HG03342 (cell line): ENCODE measurements at regions not wholly inside any gene's neighbourhood (a gene's known extent, or its start where the extent isn't known, plus 50 kb on each side); places are given as distances from the start of the nearest gene placed in this dataset.

ENCODE experiments used
- ATAC-seq: cut with Tn5 transposase; IDR thresholded peaks from one replicate; pipeline ENCODE4 v1.9.1; 2021; ENCODE audit warnings: mild to moderate bottlenecking, moderate library complexity; ENCODE audit not compliant: unreplicated experiment

DNA sequence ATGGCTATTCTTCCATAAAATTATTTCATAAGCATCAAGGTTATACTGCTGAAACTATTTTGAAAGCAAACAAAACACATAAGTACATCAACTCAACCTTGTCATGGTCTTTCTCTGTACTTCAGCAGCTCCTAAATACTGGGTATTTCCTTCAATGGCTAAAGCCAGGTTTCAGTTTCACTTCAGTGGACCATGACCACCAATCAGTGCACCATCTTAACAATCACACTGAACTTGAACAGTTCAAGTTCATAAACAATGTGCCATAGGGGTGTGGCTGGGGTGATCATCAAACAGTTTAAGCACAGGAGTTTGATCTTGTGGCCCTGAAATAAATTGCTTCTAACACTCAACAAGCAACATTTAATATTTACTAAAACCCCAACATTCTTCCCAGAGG, 124.1 kb upstream of the FIGN start:
- no peak for ATAC-seq

DNA sequence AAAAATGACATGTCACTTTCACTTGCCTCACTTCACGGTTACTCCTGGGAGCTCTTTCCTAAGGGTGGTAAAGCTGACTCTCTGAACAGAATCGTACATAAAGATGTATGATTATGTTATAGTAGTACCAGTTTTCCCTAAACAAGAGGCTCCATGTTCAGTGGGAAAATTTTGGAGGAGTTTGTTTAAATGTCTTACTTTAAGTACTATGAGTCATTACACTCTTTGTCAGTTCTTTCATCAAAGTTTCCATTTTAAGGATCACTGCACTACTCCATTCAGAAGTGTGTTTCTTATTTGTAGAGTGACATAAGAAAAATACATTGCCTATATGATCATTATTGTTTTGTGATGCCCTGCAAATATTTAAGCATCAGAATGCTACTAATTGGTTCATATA, 121.1 kb upstream of the FIGN start:
- ATAC-seq: no peak

GRCh38 chr2:163852616-163853015, 116.8 kb upstream of the FIGN start:
- ATAC-seq: no peak

- no peak for ATAC-seq
Measured at GRCh38 chr2:163849756-163850435, 114.1 kb upstream of the FIGN start.

- ATAC-seq: no peak
Measured at GRCh38 chr2:163838890-163839289, 103.1 kb upstream of the FIGN start.

DNA sequence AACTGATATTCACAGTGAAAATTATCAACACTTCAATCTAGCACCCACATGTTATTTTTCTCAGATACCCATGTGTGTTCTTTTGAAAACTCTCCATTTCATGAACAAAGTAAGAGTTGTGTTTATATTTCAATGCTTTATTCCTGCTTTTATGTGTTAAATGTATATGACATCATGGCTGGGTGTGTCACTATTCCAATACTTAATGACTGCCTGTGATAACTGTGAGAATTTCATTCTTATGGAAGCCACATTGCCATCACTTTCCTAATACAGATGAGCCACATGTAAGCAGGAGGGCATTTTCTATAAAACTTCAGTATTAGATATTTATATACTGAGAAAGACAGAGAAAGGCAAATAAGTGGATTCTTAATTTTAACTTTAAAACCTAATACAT, 100.4 kb upstream of the FIGN start:
- no peak for ATAC-seq

DNA sequence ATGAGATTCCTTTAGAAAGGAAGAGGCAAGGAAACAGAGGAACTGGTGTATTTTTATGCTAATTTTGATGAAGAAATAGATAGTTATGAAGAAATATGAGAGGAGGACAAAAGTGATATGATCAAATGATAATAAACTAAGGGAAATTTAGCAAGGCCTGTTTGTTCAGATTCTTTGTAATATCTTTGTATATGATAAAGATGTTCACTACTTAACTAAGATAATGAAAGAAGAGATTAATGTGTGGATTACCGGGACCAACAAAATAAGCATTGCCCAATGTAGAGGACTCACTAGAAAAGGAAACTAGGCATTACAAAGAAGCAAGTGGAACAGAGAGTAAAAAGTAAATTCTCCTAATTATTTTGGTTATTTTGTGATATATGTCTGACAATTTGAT, 99.0 kb upstream of the FIGN start:
- ATAC-seq: no peak

DNA sequence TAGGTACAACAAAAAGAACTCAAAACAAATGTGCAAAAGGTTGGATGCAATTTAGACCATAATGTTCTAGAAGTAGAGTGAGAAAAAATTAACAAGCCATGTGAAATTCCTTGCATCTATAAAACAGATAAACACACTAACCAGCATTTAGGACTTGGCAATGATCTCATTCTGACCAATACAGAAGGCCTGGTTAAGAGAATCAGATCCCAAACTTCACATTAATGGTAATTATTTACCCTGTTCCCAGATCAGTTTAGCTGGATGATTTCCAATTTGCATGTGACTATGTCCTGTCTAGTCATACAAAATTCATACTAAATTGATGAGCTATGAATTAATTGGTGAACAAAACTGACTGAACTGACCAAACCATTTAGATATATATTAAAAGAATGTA, 98.4 kb upstream of the FIGN start:
- no peak for ATAC-seq

DNA sequence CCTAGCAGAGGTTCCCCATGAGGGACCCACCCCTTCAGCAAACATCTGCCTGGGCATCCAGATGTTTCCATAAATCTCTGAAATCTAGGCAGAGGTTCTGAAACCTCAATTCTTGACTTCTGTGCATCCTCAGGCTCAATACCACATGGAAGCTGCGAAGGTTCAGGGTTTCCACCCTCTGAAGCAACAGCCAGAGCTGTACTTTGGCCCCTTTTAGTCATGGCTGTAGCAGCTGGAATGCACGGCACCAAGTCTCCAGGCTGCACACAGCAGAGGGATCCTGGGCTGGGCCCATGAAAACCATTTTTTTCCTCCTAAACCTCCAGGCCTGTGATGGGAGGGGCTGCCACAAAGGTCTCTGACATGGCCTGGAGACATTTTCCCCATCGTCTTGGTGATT, 93.0 kb upstream of the FIGN start:
- ATAC-seq: no peak

DNA sequence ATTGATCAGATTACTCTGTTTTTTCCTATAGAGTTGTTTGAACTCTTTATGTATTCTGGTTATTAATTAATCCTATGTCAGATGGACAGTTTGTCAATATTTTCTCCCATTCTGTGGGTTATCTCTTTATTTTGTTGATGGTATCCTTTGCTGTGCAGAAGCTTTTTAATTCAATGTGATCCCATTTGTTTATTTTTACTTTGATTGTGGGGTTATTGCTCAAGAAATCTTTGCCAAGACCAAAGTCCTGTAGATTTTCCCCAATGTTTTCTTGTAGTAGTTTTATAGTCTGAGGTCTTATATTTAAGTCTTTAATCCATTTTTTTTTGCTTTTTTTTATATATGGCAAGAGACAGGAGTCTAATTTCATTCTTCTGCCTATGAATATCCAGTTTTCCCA, 86.2 kb upstream of the FIGN start:
- ATAC-seq: no peak

DNA sequence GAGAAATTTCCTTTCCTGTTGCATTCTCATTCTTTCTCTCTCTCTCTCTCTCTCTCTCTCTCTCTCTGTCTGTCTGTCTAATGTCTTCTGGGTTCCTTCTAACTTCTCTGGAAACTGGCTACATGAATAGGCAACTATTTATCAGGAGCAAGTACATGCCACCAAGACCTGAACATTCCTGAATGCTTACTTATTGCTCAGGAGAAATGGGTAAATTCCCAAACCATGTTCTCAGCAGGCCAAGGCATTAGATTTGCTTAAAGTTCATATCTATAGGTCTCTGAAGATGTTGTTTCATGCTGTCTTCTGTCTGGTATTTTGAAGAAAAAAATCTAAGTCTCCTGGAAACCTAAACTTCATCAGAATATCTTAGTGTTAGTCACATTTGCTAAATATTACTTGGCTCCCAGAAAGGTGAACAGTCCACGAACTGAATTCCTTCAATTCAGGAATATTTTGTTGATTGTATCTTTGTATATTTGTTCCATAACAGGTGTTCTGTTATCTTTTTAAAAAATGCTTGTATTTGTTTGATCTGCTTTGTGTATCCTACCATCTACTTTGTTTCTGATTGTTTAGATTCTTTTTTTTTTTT, 77.2 kb upstream of the FIGN start:
- no peak for ATAC-seq

GRCh38 chr2:163808406-163808805, 72.6 kb upstream of the FIGN start:
- ATAC-seq: no peak

DNA sequence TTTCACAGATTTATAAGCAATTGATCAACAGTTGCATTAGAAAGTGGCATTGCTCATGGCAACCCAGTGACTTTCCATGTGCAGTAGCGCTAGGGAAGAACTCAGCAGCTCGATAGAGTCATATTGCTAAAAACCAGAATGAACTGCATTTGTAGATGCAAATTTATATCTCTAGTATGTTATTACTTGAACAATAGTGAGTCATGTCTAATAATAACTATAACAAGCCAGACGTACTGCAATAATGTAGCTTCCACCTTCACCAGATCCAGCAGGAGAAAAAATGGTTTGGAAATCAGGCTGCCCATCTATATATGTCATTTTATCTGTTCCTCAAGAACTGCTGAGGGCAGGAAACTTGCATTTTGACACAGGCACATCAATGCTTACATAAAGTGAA, 66.5 kb upstream of the FIGN start:
- ATAC-seq: no peak

- ATAC-seq: no peak
Measured at GRCh38 chr2:163801486-163801885, 65.7 kb upstream of the FIGN start.

GRCh38 chr2:163800951-163801381, 65.2 kb upstream of the FIGN start:
- ATAC-seq: no peak

- ATAC-seq: no peak
Measured at GRCh38 chr2:163799807-163800206, 64.0 kb upstream of the FIGN start.

GRCh38 chr2:163794635-163795034, 58.8 kb upstream of the FIGN start:
- no peak for ATAC-seq
